Peyer's patch (tissue), 4 donors: ENCODE measurements at regions not wholly inside any gene's neighbourhood (a gene's known extent, or its start where the extent isn't known, plus 50 kb on each side); places are given as distances from the start of the nearest gene placed in this dataset.

Experiments
- DNase-seq, 3 donors: peaks; one replicate each; pipeline ENCODE4 v3.0.0-alpha.2; 2017 to 2019
- H3K27ac ChIP-seq, 4 donors: fragments of 200-600 bp; sonication (generic); one replicate each; pipeline ENCODE4 v1.5.1; 2016 to 2019
- H3K27me3 ChIP-seq, 2 donors: fragments of 200-600 bp; sonication (generic); one replicate each; pipeline ENCODE4 v1.5.1; 2019
- H3K36me3 ChIP-seq, 3 donors: fragments of 200-600 bp; sonication (generic); one replicate each; pipeline ENCODE4 v1.5.1; 2016 to 2019
- H3K4me1 ChIP-seq, 4 donors: fragments of 200-600 bp; sonication (generic); one replicate each; pipeline ENCODE4 v1.5.1; 2016 to 2019
- H3K4me3 ChIP-seq, 4 donors: fragments of 200-600 bp; sonication (generic); 1 replicate in 3 of 4; 2 replicates in 1 of 4; pipeline ENCODE4 v1.5.1; 2016 to 2019; ENCODE audit warnings: mild to moderate bottlenecking in 1 of 4
- H3K9me3 ChIP-seq, 4 donors: fragments of 200-600 bp; sonication (generic); one replicate each; pipeline ENCODE4 v1.5.1; 2016 to 2019; ENCODE audit warnings: mild to moderate bottlenecking in 1 of 4
- CTCF ChIP-seq, 6 experiments: fragments of 450-650 bp in 4 of 6; fragments of 200-600 bp in 2 of 6; sonication (generic) in 1 of 6; IDR thresholded peaks; one replicate each; pipeline ENCODE4 v1.5.1; 2017 to 2019; ENCODE audit warnings: antibody characterized with exemption in 6 of 6, mild to moderate bottlenecking in 3 of 6, moderate library complexity in 1 of 6
- POLR2A ChIP-seq, 2 donors: fragments of 450-650 bp; IDR thresholded peaks; one replicate each; pipeline ENCODE4 v1.5.1; 2017; ENCODE audit warnings: antibody characterized with exemption in 2 of 2, mild to moderate bottlenecking in 2 of 2, moderate library complexity in 2 of 2

DNA sequence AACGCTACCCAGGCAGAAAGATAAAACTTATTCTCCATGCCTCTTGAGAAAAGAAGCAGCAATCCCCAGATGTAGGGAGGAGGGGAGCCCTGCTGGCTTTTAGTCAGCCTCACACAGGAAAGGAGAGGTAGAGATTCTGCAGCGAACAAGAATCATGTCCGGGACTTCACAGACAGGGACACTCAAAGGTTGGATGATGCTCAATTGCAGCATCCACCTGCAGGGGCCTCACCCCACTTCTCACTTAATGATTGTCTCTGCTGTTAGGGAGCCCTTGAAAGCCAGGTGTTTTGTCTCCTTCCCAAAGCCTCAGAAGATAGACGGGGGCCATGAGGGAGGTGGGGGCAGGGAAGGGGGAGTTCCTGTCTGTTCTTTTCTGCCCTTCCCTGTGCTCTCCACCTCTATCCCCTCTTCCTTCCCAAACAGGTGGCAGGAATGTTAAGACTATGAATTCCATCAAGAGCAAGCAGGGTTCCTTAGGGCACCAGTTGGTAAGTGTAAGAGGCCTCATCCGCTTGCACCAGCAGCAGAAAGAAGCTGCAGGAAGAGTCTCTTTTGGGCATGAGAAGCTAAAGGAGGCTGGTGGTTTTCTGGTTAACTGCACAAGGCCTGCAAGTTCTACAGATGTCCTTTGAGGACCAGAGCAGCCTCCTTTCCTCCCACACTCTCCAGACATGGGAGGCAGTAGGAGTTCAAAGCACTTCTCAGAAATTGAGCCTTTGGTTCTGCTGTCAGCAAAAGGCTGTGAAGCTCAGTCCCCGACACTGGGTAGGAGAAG is 154.7 kb upstream of the TNP1 start:
- no peak for DNase-seq
- Histone ChIP-seq H3K27me3 (no peaks in the 10 kb centered on the region), H3K36me3 (no peaks in the 10 kb centered on the region), H3K4me1 (no peaks in the 10 kb centered on the region), H3K9me3 (no peaks in the 10 kb centered on the region), H3K4me3 (no peak overlapping the region), H3K27ac (no peak overlapping the region)
- TF ChIP-seq CTCF (IDR thresholded peaks at IDR 0.05) (no peak), POLR2A (IDR thresholded peaks at IDR 0.05) (no peak)

- H3K36me3 ChIP-seq, result no peaks in the 10 kb centered on the region
- no peak for TF ChIP-seq CTCF (IDR thresholded peaks at IDR 0.05)
- no peak for TF ChIP-seq POLR2A (IDR thresholded peaks at IDR 0.05)
- H3K4me1 ChIP-seq, result no peaks in the 10 kb centered on the region
- no peak overlapping the region for H3K27ac ChIP-seq
- H3K4me3 ChIP-seq, result no peak overlapping the region
- no peaks in the 10 kb centered on the region for H3K9me3 ChIP-seq
- no peaks in the 10 kb centered on the region for H3K27me3 ChIP-seq
- DNase-seq, result no peak
These were observed 154.1 kb upstream of the TNP1 start for GRCh38 chr2:217013926-217014325.

DNA sequence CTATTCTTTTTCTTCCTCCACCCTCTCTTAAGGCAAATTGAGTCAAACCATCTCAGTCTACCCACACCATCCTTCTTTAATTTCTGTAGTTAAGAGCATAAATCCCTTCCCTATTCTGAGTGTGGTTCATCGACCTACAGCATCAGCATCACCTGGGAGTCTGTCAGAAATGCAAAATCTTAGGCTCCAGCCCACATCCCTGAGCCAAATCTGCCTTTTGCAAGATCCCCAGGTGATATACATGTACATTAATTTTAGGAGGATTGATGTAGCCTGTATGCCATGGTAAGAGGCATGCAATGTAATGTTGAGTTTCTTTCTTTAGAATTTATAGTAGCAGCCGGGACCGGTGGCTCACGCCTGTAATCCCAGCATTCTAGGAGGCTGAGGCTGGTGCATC is 151.7 kb upstream of the TNP1 start:
- no peaks in the 10 kb centered on the region for H3K4me1 ChIP-seq
- no peak overlapping the region for H3K4me3 ChIP-seq
- H3K36me3 ChIP-seq, result no peaks in the 10 kb centered on the region
- no peak overlapping the region for H3K27ac ChIP-seq
- H3K27me3 ChIP-seq, result no peaks in the 10 kb centered on the region
- no peak for TF ChIP-seq CTCF (IDR thresholded peaks at IDR 0.05)
- no peak for TF ChIP-seq POLR2A (IDR thresholded peaks at IDR 0.05)
- no peak for DNase-seq
- no peaks in the 10 kb centered on the region for H3K9me3 ChIP-seq

DNA sequence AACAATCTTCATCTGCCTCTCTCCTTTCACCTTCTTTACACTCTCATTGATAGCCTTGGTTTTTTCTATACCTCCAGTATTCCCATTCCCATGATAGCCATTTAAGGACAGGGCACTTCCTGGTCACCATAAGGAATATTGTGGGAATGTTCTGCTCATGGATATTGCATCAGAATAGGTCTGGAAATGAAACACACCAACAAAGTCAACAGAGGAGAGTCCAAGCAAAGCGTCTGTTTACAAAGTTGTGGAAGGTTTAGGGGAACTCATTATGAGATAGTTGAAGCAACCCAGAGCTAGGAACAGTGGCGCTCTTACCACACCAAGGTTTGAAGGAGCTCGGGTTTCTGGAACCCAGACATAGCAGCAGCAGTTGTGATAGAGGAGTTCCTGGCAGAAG is 150.3 kb upstream of the TNP1 start:
- no peak for DNase-seq
- no peaks in the 10 kb centered on the region for H3K4me1 ChIP-seq
- TF ChIP-seq POLR2A (IDR thresholded peaks at IDR 0.05) (no peak), CTCF (IDR thresholded peaks at IDR 0.05) (no peak)
- H3K27ac ChIP-seq, result no peak overlapping the region
- no peak overlapping the region for H3K4me3 ChIP-seq
- no peaks in the 10 kb centered on the region for H3K27me3 ChIP-seq
- H3K36me3 ChIP-seq, result no peaks in the 10 kb centered on the region
- H3K9me3 ChIP-seq, result no peaks in the 10 kb centered on the region

DNA sequence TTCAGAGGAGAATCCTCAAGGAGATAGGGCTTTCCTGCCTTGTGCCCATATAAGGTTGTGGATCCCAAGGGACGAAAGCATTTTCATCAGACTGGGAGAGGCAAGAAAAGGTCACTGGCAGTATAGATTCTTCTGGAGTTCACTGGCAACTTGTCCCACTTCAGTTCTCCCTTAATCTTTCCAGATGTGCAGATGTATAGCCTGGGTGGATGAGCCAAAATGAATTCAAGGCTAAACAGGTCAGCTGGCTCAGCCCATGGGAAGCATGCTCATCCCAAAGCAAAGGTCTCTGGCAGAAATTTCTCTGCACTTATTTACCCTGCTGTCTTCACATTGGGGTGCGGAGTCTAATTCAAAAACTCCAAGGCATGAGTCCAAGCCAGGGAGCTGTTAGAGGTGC is 148.9 kb upstream of the TNP1 start:
- TF ChIP-seq CTCF (IDR thresholded peaks at IDR 0.05) (no peak), POLR2A (IDR thresholded peaks at IDR 0.05) (no peak)
- no peak overlapping the region for H3K4me3 ChIP-seq
- no peak for DNase-seq

GRCh38 chr2:217006217-217006616 is 146.4 kb upstream of the TNP1 start:
- H3K36me3 ChIP-seq, result no peaks in the 10 kb centered on the region
- no peak overlapping the region for H3K27ac ChIP-seq
- TF ChIP-seq CTCF (IDR thresholded peaks at IDR 0.05) (no peak), POLR2A (IDR thresholded peaks at IDR 0.05) (no peak)
- DNase-seq, result no peak
- no peaks in the 10 kb centered on the region for H3K27me3 ChIP-seq
- no peak overlapping the region for H3K4me3 ChIP-seq
- H3K9me3 ChIP-seq, result no peaks in the 10 kb centered on the region
- no peaks in the 10 kb centered on the region for H3K4me1 ChIP-seq

More for the DNA sequence above, 148.9 kb upstream of the TNP1 start:
- H3K36me3 ChIP-seq, result no peaks in the 10 kb centered on the region
- no peak overlapping the region for H3K27ac ChIP-seq
- no peaks in the 10 kb centered on the region for H3K4me1 ChIP-seq
- no peaks in the 10 kb centered on the region for H3K9me3 ChIP-seq
- no peaks in the 10 kb centered on the region for H3K27me3 ChIP-seq
